GM21526 (cell line): ENCODE measurements at regions not wholly inside any gene's neighbourhood (a gene's known extent, or its start where the extent isn't known, plus 50 kb on each side); places are given as distances from the start of the nearest gene placed in this dataset.

Experiments
- ATAC-seq: cut with Tn5 transposase; IDR thresholded peaks from one replicate; pipeline ENCODE4 v1.9.1; 2021; ENCODE audit warnings: moderate library complexity; ENCODE audit not compliant: unreplicated experiment, low FRiP score

DNA sequence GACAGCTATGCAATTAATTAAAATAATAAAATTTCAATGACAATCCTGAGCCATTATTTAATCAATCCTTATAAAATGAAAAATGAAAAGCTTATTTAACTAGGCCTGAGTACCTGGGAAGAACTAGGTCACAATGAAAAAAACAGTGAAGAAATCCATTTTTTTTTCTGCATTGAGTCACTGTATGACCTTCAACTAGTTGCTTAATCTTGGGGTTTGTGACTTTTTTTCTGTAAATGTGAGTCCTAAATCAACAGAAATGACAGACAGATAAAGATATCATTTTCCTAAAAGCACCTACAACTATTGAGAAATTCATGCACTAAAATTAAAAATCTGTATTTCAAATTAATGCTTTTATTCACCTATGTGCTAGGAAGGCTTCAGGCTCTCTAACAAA lies 96.8 kb downstream of the TMEM26 start:
- no peak for ATAC-seq

- ATAC-seq: no peak
Observed at GRCh38 chr10:61355211-61355610, 98.0 kb downstream of the TMEM26 start.

DNA sequence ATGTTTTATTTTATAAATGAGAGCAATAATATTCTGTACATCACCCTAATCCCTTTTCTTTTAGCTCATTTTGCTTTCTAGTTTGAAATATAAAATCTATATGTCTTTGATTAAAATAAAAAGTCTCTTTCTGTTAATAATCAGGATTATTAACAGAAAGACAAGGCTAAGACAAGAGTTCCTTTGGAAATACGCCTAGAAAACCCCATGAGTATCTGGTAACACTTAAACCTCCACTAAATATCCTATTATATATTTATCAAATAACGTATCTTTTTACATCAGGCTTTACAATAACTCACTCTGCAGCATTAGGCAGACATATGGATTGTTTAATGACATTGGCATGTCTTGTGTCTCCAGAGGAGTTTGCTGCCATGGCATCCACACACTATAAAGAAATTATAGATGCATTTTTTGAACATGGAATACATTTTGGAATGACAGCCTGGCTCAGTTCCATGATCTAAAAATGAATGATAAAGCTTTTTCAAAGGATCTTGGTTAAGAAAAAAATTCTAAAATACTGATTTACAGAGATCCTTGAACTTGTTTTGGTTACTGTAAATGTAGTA lies 98.7 kb downstream of the TMEM26 start:
- no peak for ATAC-seq

DNA sequence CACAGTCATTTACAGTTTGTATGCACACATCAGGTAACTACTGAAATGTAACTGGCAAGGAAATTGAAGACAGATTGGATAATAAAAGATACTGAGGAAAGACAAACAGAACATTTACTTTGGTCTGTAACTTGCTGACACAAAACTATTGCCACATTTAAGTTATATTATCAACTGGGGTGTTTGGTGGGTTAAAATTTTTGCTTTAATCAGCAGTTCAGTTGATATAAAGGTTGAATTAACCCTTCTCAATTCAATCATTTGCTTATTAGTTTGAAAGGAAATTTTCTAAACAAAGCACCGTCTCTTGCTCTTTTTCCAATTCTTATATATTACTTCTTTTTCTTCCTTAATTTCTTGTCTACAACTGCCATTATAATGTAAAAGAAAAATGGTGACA lies 102.4 kb downstream of the TMEM26 start:
- no peak for ATAC-seq

DNA sequence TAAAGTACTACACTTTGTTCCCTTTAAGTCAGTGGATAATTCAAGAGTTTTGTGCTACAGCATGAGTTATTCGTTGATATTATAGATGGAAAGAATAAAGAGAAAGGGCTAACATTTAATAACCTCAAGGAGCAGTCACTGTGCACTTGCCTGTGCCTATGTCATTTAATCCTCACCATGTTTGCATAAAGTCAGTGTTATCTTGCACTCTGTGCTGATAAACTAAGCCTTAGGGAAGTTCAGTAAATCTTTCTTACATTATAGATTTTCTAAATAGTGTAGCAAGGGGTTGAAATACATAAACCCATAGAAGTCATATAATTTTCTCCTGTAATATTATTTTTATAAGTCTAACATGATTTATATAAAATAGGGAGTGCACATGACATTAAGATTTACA lies 103.1 kb downstream of the TMEM26 start:
- ATAC-seq: no peak

GRCh38 chr10:61346796-61347413 lies 106.3 kb downstream of the TMEM26 start:
- no peak for ATAC-seq

GRCh38 chr10:61343796-61344195 lies 109.4 kb downstream of the TMEM26 start:
- ATAC-seq: no peak

- no peak for ATAC-seq
Observed at GRCh38 chr10:61342858-61343572, 110.2 kb downstream of the TMEM26 start.

DNA sequence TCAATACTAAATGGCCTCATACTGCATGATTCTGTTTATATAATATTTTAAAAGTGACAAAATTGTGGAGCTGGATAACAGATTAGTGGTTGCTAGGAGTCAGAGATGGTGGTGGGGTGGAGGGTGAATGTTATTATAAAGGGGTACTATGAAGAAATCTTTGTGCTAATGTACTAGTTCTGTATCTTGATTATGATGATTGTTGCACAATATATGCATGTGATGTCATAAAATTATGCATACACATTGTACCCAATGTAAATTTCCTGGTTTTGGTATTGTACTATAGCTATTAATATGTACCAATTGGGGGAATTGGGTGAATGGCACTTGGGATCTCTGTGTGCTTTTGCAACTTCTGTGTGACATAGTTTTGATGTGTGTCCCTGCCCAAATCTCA lies 112.2 kb downstream of the TMEM26 start:
- ATAC-seq: no peak

DNA sequence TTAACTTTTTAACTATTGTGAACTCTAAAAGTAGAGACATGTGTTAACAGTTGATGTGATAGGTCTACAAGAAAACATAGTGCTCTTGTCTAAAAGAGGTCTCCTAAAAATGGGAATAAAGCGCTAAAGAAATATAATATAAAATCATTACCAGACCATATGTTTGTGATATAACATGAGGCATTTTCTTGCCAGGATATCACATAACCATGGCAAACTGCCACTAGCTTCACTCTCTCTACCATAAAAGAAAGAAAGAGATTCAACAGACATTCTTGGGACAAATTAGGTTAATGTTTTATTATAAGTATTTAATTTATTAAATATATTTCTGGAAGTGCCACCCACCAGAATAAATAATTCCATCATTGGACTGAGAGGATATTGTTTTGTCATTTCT lies 115.0 kb downstream of the TMEM26 start:
- no peak for ATAC-seq

- no peak for ATAC-seq
Observed at GRCh38 chr10:61337741-61338140, 115.4 kb downstream of the TMEM26 start.

GRCh38 chr10:61336831-61337230 lies 116.3 kb downstream of the TMEM26 start:
- ATAC-seq: no peak

GRCh38 chr10:61335359-61335758 lies 117.8 kb downstream of the TMEM26 start:
- ATAC-seq: no peak

DNA sequence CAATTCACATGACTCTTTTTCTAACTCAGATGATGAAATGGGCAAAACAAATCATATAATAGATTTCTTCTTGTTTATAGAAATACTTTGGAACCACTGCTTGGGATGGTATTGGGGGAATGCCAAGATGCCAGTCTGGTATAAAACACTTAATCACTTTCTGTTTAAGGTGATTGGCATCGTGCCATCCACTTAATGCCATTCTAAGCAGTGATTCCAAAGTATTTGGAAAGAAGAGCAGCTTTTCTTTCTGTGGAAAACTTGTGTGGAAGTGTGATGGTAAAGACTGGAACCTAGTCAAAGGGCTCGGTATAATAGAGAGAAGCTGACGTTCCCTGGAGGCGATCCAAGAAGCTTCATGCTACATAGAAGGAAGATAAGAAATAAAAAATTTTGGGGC lies 120.6 kb downstream of the TMEM26 start:
- ATAC-seq: no peak

DNA sequence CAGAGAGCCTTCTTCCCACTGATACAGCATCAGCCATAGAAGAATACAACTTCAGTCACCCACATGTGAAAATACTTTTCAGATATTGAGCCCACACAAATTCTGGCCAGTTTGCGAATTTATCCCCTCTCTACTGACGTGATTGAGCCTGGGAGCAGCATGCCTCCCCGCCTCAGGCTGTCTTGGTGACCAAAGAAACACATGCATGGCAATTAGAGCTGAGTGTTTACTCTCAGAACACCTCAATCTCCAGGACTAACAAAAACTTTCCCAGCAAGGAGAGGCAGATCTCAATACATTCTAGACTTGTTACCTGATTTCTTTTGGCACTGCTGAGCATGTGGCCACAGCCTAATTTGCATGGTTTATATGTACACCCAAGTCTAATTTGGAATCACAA lies 122.5 kb downstream of the TMEM26 start:
- ATAC-seq: no peak

DNA sequence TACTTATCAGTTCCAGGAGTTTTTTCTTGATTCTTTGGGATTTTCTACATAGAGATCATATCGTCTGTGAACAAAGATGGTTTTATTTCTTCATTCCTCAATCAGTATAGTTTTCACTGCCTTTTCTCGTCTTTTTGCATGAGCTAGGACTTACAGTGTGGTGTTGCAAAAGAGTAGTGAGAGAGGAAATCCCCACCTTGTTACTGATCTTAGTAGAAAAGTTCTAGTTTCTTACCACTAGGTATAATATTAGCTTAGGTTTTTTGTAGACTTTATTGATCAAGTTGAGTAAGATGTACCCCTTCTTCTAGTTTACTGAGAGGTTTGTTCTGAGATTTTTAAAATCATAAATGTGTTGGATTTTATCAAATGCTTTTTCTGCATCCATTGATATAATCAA lies 123.3 kb downstream of the TMEM26 start:
- no peak for ATAC-seq

- no peak for ATAC-seq
Observed at GRCh38 chr10:61325223-61325960, 127.8 kb downstream of the TMEM26 start.

GRCh38 chr10:61323726-61324125 lies 129.5 kb downstream of the TMEM26 start:
- no peak for ATAC-seq

DNA sequence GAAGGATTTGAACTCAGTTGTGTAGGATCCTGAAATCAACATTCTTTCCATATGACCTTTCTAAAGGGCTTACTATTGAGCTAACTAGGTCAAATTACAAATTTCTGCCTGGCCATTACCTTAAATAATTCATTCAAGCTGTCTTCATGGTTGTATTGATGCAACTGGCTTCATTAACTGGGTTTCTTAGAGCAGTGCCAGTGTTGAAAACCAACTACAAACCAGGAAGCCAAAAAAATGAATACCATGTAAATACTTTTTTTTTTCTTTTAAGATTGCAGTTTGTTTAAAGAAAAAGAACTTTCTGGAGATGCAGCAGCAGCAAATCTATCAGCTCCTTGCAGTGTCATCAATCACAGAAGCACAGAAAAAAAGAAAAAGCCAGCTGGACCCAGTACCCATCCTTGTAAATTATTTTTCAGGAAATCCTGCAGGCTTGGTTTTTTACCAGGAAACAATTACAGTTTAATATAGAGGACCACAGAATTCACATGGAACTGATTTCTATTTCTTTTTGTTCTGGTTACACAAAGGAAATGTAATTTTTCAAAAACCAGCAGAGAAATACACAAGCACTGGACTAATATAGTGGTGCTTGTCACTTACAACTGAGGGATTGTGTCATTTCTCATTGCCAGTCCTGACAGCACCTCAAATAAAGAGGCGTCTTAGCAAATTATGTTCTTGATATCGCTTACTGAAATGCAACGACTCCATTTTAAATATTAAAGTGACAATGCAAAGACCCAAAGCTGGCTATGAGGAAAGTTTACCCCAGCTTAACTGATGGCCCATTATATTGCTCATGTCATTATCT lies 131.9 kb downstream of the TMEM26 start:
- no peak for ATAC-seq

GRCh38 chr10:61320257-61320587 lies 133.0 kb downstream of the TMEM26 start:
- no peak for ATAC-seq
